HG02884 (cell line): ENCODE measurements at regions not wholly inside any gene's neighbourhood (a gene's known extent, or its start where the extent isn't known, plus 50 kb on each side); places are given as distances from the start of the nearest gene placed in this dataset.

Experiments used
- ATAC-seq: cut with Tn5 transposase; IDR thresholded peaks from one replicate; pipeline ENCODE4 v1.9.1; 2021; ENCODE audit warnings: mild to moderate bottlenecking, moderate library complexity; ENCODE audit not compliant: unreplicated experiment

DNA sequence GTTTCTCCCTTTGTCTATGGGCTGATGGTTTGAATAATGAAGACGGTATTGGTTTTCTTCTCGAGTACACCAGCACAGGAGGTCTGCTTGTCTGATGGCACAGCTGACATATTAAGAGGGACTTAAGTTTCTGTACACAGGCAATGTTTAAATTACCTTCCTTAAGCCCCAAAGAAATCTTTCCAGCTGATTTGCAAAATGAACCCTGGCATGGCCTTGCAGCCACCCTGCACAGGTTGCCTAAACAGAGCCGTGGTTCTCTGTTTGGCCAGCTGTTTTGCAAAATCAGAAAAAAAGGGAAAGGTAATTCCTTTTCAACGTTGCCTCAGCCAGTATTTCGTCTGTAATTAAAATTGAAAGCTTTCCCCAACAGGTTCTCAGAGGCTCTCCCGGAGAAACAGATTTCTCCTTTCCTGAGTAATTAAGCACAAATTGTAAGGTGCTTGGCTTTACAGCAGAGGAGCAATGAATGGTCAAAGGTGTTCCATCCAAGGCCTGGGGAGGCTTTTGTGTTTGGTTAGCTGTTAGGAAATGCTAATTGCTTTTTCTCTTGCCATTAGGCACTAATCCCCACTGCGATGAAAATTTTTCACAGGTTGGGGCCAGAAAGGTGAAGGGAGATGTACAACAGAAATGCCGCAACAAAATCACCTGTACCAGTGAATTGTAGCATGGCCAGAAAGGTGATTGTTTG lies 138.9 kb downstream of the RASEF start:
- no peak for ATAC-seq
